Endothelial cell of umbilical vein (primary cell): ENCODE measurements at regions not wholly inside any gene's neighbourhood (a gene's known extent, or its start where the extent isn't known, plus 50 kb on each side); places are given as distances from the start of the nearest gene placed in this dataset.

Experiments used
- CTCF ChIP-seq, 2 donors: IDR thresholded peaks; 1 replicate in 1 of 2; 2 replicates in 1 of 2; pipeline ENCODE4 v1.5.1; 2011; ENCODE audit warnings: low read length in 2 of 2, mild to moderate bottlenecking in 2 of 2, moderate library complexity in 2 of 2, control low read depth in 1 of 2, inconsistent platforms in 1 of 2, low read depth in 1 of 2; ENCODE audit not compliant: insufficient read depth in 1 of 2; ENCODE audit errors: extremely low read depth in 1 of 2
- EZH2 ChIP-seq: IDR thresholded peaks from 2 replicates; pipeline ENCODE4 v1.6.1; 2012; ENCODE audit warnings: borderline replicate concordance, low read depth, mild to moderate bottlenecking, moderate library complexity, low read length, inconsistent platforms; ENCODE audit not compliant: severe bottlenecking
- MAX ChIP-seq: IDR thresholded peaks from 2 replicates; pipeline ENCODE4 v1.6.1; 2011; ENCODE audit not compliant: insufficient read depth, insufficient read length
- MYC ChIP-seq: IDR thresholded peaks from one replicate; pipeline ENCODE4 v1.6.1; 2011; ENCODE audit warnings: mild to moderate bottlenecking, low read depth, low read length
- POLR2A ChIP-seq: IDR thresholded peaks from 2 replicates; pipeline ENCODE4 v1.6.1; 2012; ENCODE audit warnings: low read depth, mild to moderate bottlenecking, control low read depth, low read length

GRCh38 chr9:118782790-118783463 is 586.3 kb downstream of the BRINP1 start:
- TF ChIP-seq EZH2, result no peak
- TF ChIP-seq CTCF (IDR thresholded peaks at IDR 0.05; ENCODE audit: extremely low read depth in 1 of 2, insufficient read depth in 1 of 2, low read depth in 1 of 2, low read length in 2 of 2), result no peak
- TF ChIP-seq MAX, result no peak
- no peak for TF ChIP-seq POLR2A
- no peak for TF ChIP-seq MYC
